GM21528 (cell line): ENCODE measurements at regions not wholly inside any gene's neighbourhood (a gene's known extent, or its start where the extent isn't known, plus 50 kb on each side); places are given as distances from the start of the nearest gene placed in this dataset.

Experiments
- ATAC-seq: cut with Tn5 transposase; IDR thresholded peaks from one replicate; pipeline ENCODE4 v1.9.1; 2021; ENCODE audit warnings: mild to moderate bottlenecking, moderate library complexity; ENCODE audit not compliant: unreplicated experiment, low FRiP score

DNA sequence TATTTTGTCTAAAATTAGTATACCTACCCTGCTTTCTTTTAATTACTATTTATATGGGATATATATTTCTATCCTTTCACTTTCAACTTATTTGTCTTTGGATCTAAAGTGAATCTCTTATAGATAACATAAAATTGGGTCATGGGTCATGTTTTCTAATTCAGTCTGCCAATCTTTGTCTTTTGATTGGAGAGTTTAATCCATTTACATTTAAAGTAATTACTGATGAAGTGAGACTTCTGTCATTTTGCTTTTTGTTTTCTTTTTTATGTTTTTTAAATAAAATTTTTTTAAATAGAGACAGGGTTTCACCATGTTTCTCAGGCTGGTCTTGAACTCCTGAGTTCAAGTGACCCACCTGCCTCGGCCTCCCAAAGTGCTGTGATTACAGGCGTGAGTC, 50.5 kb upstream of the PRDM1 start:
- ATAC-seq, result no peak

DNA sequence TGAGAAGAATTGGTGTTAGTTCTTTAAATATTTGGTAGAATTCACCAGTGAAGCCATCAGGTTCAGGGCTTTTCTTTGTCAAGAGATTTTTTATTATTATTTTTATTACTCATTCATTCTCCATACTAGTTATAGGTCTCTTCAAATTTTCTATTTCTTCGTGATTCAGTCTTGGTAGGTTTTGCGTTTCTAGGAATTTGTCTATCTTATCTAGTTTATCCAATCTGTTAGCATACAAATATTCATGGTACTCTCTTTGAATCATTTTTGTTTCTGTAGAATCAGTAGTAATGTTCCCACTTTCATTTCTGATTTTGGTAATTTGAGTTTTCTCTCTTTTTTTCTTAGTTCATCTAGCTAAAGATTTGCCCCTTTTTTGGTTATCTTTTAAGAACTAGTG, 52.3 kb upstream of the PRDM1 start:
- ATAC-seq, result no peak

DNA sequence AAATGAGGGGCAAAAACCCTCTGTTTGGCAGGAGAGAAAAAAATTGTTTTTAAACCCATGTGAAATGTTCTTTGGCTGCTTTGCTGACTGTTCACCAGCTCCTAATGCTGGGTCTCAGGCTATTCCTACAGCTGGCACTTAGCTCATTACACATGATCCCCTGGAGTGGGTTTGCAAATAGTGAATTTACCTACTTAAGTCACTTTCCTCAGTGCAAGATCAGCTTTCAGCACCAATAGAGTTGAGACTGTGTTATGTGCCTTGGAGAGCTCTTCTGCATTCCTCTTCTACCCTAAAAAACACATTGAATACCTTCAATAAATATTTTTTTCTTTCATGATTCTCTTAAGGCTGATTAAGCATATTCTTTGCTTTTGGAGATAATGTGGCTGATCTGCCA, 58.4 kb upstream of the PRDM1 start:
- no peak for ATAC-seq

DNA sequence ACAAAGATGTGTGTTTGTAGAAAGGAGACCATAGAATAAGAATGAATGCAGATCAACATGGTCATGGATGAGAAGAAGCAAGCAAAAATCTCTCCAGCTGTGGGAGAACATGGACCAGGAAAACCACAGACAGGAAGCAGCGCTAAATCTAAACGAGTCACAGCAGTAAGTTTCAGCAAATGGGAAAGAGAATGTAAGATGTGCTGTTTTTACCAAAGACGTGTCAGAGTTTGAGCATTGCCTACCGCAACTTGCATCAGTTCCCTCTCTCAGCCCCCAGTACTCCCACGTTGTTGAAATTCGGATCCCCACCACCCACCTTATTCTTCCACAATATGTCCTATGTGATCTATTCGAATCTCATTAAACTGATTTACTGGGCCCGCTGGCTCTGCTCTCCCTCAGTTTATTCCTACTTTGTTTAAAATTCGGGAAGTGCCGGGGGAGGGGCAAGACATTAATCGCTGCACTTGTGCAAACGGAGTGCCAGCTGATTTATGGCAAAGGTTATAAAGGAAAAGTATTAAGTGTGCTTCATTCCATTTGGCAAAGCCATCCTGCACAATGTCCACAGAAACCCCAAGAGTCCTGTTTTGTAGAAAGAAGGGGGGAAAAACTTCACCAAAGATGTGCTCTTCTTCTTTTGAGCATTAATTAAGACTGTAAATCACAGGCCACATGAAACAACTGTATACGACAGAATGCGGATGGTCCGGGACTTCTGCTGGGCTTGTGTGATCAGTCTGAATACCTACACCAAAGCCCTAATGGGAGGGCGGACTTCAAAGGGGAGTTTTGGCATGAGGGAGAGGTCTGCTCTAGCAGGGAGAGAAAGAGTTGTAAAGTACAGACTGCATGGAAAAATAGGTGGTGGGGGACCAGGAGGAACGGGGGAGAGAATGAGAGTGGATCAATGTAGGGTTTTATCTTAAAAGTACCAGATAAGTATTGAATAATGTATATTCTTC, 59.1 kb upstream of the PRDM1 start:
- no peak for ATAC-seq

DNA sequence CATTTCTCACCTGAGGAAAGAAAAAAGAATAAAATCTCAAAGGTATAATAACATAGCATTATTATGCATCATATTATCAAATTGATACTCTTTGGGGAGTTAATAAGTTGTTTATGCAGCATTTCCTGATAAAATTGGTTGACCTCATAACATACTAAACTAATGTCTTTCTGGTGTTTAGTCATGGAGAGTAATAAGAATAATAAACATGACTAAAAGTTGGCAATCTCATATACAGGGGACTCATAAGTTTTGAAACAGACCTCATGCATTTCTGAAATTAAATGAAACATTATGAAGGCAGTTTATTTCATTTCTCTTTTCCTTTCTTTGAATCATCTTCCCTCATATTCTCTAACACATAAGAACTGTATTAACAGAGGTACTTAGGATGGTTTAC, 60.5 kb upstream of the PRDM1 start:
- ATAC-seq, result no peak

DNA sequence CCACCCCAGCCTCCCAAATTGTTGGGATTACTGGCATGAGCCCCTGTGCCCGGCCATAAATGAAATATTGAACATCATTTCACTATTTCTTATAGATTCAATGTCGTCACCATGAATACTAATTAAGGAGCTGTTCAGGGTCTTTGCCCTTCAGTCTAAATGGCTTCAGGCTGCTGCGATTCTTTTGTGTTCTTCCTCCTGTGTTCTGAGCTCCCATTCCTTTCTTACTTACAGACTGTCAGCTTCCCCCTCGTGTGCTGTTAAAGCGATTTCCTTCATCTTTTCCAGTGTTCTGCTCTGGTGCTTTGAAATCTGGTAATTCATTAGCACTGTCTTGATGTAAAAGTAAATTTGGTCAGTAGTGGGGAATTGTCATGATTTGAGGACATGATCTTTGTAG, 63.3 kb upstream of the PRDM1 start:
- no peak for ATAC-seq

DNA sequence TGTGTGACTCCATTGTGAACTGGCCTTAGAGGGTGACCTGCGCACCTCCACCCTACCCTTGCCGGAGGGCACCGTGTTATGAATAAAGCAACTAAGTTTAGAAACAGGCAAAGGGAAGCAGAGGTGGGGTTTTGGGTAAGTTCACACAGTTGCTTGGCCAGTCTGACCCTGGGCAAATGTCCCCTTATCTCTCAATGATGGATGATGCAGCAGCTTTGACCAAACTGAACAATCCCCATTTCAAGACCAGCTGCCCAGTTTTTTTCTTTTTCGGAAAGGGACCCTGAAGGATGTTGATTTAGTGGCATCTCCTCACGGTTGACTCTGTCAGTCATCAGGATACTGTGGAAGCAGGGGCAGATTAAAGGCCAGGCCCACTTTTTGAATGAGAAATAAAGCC, 68.7 kb upstream of the PRDM1 start:
- ATAC-seq, result no peak

DNA sequence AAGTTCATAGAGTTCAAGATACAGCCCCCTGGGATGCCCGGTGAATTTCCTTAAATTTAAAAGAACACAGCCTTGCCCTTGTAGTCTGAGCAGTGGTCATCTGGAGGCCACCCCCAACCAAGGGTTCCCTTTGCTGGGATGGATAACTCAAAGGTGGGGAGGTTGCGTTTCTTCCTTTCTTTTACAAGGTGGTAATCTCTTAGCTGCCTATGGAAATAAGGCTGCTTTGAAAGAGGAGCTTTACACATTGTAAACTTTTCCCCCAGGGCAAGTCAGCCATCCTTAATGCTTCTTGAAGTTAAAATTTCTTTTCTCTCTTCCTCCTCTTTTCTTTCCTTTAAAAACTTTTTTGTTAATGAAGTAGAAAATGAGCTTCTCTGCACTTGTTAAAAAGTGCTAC, 71.2 kb upstream of the PRDM1 start:
- no peak for ATAC-seq

DNA sequence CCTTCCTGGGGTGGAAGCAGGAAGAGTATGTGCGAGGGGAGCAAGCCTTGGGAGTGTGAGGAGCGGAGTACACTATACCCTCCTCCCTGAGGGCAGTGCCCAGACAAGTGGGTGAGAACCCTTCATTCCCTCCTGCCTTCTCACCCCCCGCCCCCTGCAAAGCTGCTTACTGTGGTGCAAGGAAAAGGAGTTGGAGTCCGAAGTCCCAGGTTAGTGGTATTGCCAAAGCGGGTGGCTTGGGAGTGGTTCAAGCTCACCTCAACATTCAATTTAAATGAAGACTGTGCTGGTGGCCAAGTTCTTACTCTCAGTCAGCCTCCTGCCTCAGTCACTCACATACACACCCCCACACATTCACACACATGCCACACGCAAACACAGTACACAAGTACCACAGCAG, 74.7 kb upstream of the PRDM1 start:
- no peak for ATAC-seq

DNA sequence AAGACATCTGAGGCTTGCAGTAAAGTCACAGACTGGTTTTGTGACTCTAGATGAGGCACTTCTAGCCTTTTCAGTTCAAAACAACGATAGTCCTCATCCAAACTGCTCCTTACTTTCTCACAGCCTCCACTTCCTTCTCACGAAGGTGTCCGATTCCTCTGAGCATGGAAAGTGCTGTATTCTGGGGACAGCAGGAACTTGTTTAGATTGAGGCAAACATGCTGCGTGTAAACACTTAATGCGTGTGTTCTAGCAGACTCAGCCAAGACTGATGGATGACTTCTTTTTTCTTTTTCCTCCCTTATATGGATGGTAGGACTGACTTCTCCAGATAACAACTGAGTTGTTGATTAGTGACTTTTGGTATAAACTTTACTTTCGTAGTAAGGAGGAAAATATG, 80.2 kb upstream of the PRDM1 start:
- no peak for ATAC-seq

DNA sequence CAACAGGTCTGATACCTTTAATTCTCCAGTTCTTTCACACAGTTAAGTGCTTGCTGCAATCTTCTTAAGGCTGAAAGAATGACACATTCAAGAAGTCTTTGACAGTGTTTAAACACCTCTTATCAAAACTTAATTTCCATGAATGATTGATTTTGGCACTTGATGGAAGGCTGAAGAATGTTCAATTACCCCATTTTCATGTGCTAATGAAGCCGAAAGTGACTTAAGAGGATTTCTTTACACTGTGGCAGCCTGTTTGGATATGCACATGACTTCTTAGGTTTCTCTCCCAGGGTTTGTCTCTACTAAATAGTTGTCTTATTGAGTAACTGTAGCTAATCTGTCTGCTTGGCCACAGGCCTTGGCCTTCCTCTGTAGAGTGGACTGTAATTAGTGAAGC, 81.1 kb upstream of the PRDM1 start:
- no peak for ATAC-seq

DNA sequence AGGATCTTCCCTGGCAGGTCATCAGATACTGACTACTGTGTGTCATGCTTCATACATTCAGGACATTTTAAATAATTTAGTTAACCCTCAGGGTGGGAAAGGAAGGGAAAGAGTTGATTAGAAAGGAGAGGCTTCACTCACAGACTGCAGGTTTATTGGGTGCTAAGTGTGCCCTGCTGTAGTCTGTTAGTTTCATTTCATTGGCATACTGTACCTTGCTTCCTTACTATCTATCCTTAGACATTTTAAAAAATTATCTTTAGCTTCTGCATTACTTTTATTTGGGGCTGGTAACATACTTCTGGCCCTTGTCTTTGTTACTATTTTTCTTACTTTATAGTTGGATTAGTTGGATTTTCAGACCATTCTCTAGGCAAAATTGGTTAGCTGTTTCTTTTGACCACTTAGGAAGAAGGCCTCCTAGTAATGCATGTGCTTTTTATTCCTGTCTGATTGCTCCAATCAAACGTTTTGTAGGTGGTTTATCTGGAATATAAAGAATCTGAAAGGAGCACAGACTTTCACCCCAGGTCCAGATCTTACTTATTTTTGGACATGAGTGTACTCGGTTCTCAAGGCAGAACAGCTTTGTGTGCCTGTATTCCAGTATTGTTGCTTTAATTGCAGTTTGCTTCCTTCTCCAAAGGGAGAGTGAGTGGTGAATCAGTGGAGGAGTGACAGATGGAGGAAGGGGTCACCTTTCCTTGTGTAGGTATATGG, 82.7 kb upstream of the PRDM1 start:
- no peak for ATAC-seq

DNA sequence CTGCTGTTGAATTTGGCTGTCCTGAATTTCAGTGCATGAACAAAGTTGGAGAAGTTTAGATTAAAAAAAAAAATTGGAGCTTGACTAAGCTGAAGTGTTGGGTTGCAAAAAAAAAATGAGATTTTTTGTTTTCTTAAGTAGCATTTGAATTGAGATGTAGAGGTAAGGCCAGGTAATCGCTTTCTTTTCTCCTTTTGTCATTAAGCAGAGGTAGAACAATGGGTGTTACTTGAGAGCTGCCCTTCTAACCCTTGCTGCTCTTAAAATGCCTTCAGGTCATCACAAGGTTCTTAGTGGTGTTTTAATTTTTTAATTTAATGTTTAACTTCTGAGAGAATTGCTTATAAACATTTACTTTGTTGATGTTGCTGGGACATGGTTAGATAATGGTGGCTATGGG, 84.1 kb upstream of the PRDM1 start:
- ATAC-seq, result no peak

DNA sequence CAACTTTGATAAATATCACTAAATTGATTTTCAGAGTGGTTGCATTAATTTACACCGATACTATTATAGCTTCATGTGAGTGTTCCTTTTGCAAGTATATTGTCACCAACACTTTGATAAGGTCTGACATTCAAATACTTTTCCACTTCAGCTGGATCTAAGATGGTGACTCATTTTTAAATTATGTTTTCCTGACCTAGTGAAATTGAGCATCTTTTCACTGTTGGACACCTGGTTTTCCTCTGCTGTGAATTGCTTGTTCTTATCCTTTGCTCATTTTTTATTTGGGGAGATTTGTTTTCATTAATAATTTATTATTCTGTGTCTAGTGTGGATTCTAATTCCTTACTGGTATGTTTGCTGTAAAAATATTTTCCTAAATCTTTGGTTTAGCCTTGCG, 85.2 kb upstream of the PRDM1 start:
- ATAC-seq, result no peak

DNA sequence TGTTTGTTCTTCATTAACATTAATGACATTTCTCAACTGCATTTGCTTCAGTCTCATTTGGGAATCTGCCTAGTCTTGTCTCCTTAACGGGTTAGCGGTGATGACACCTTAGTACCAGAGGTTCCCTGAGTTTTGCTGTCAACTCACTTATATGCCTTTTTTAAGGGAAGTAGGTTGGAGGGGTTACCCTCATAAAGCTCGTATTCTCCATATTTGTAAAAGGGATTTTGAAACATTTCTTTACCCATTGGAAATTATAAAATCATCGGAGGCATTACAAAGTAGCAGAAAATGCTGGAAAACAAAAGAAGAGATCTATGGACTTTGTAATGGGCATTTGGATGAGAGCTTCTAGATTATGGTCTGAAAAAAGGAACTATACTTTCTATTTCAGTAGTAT, 88.7 kb upstream of the PRDM1 start:
- no peak for ATAC-seq

DNA sequence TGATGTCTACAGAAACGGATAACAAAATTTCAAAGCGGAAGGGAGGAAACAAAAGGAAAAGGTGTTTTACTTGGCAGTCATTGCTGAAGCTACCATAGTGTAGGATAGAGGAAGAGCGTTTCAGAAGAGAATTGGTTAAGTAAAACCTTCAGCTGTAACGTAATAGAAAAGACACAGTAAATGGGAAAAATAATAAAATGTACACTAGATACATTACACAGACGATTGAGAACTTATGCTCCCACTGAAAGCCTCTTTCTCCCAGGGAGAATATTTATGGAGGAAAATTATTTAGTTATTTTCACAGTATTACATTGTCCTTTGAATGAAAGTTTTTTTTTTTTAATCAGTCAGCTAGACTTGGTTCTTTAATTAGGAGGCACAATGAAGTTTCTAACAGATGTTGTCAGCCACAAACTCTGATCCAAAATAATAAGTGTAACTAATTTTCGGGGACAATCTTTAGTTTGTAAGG, 90.7 kb upstream of the PRDM1 start:
- no peak for ATAC-seq

DNA sequence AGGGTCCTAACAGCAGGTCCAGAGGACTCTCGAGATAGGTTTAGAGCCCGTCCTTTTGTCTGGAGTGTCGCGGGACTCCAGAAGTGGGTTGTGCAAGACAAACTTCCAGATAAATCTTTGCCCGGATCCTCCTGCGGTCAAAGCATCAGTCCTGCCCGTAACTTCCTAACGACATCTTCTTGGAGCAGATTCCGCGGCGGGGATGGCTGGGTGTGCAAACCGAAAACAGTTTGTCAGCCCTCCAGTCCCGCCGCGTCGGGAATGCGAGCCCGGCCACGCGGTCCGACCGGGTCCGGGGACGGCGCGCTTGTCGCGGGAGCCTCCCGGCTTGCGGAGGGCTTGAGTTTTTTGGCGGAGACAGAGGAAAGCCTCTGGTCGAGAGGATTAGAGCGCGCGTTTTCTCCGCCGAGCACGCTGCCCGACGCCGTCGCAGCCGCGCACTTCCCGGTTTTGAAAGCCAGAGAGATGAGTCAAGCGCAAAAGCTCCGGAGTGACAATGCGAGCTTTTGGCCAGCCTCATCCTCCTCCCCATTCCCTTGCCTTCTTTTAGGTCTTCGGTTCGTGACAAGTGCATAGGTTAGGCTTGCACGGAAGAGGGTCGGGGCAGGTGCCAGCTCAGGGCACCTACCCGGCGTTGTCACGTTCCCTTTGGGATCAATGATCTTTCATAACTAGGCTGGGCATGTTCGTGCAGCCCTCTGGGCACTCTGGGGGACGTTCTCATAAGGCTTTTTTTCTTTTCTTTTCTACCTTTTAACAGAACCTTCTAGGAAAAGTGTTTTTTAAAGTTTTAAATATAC, 91.3 kb upstream of the PRDM1 start:
- no peak for ATAC-seq

DNA sequence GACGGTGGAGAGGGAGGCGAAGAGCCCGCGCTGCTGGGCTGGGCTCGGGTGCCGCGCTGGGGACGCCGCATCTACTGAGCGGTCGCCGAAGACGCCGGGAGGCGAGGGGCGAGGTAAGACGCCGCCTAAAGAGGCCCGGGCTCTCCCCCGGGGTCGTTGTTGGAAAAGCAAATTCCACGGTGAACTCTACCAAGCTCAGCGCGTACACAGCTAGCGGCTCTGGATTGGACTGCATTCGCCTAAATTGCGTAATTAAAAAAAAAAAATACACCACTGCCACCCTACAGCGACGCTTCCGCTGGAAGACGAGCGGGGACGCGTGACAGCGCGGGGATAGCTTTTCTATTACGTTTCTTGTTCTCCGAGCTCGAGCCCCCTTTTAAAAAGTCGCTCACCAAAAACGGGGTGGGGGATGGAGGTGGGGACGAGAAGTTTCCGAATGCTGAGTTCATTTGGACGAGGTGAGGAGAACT, 92.0 kb upstream of the PRDM1 start:
- ATAC-seq, result no peak

DNA sequence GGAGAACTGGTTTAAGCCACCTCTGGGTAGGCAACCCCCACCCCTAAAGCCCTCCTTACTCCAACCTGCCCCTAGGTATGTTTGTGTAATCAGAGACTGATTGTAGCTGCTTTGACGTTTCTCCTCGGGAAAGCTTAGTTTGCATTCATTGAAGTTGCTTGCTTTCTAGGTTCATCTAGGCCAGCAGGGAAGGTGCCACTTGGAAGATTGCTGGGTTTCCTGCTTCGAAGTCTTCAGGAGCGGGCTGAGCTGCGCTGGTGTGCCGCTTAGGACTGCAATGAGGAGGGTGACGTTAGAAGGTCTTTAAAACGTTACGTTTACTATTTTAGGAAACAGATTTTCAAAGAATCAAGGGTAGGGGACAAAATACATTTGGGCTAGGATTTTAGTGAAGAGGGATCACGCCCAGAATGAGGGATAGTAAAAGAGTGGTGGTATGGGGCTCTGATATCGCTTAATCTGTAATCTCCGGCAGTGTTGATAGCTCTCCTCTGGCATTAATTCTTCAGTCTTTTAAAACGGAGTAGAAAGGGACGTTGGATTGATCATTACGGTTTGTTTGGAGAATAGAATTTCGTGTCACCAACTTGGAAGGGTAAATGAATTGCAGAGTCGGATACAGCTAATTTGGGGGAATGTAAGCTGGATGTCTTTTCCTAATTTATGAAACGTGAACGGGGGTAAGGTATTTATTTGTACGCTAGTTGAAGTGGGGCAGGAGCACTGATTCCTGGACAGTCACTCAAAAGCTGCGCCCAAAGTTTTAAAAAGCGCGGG, 92.6 kb upstream of the PRDM1 start:
- ATAC-seq, result no peak

DNA sequence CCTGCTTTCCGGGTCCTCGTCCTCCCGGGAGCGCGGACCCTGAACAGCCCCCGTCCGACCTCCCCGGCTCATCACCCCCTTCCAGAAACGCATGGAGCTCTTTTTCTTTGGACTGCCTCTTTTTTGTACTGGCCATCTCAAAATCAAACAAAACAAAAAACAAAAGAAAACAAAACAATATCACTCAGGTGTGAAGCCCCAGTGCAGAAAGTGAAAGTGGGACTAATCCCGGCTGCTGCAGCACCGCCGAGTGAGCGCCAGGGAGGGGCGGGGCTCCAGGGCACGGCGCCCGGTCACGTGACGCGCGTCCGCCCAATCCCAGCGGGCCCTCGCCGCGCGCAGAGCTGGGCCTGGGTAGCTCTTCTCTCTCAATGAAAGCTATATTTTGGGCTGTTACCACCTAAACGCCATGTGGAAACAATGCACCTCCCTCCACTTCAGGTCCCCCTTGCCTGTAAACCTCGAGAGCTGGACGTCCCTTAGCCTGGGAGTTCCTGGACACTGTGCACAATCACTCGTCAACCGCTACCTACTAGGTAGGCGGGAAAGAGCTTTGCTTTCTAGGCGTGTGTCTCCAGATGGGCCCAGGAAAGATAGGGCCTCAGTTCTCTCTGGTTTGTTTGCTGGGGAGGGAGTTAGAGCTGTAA, 93.7 kb upstream of the PRDM1 start:
- peak; percentile 82 for ATAC-seq
